H9 (cell line): ENCODE measurements at regions not wholly inside any gene's neighbourhood (a gene's known extent, or its start where the extent isn't known, plus 50 kb on each side); places are given as distances from the start of the nearest gene placed in this dataset.

Experiments
- DNase-seq: peaks from one replicate; pipeline ENCODE4 v3.0.0-alpha.2; 2017
- H2AFZ ChIP-seq: one replicate; pipeline ENCODE4 v1.6.1; 2013; ENCODE audit warnings: mild to moderate bottlenecking, low read length, control low read depth, moderate library complexity
- H2AK5ac ChIP-seq: 2 replicates; pipeline ENCODE4 v1.6.1; 2013; ENCODE audit warnings: low read length, control low read depth, mixed read lengths; ENCODE audit not compliant: insufficient read length
- H2BK120ac ChIP-seq: one replicate; pipeline ENCODE4 v1.6.1; 2013; ENCODE audit warnings: low read depth, mild to moderate bottlenecking, low read length, control low read depth, inconsistent platforms; ENCODE audit not compliant: poor library complexity, severe bottlenecking
- H2BK12ac ChIP-seq: 2 replicates; pipeline ENCODE4 v1.6.1; 2013; ENCODE audit warnings: low read length, control low read depth, mixed read lengths, low read depth; ENCODE audit not compliant: insufficient read length
- H2BK15ac ChIP-seq: 2 replicates; pipeline ENCODE4 v1.6.1; 2013; ENCODE audit warnings: low read depth, low read length, control low read depth
- H2BK20ac ChIP-seq: one replicate; pipeline ENCODE4 v1.6.1; 2013; ENCODE audit warnings: low read depth, mild to moderate bottlenecking, low read length, control low read depth, inconsistent platforms; ENCODE audit not compliant: poor library complexity, severe bottlenecking
- H2BK5ac ChIP-seq: 2 replicates; pipeline ENCODE4 v1.6.1; 2013; ENCODE audit warnings: low read length, control low read depth, mixed read lengths; ENCODE audit not compliant: insufficient read length
- H3K14ac ChIP-seq: 2 replicates; pipeline ENCODE4 v1.6.1; 2013; ENCODE audit warnings: low read length, control low read depth; ENCODE audit not compliant: insufficient read depth
- H3K18ac ChIP-seq: 2 replicates; pipeline ENCODE4 v1.6.1; 2013; ENCODE audit warnings: low read depth, mild to moderate bottlenecking, mixed read lengths, low read length, control low read depth; ENCODE audit not compliant: insufficient read length
- H3K23ac ChIP-seq: 2 replicates; pipeline ENCODE4 v1.6.1; 2013; ENCODE audit warnings: low read length, control low read depth, mixed read lengths, low read depth; ENCODE audit not compliant: insufficient read length
- H3K23me2 ChIP-seq: 2 replicates; pipeline ENCODE4 v1.6.1; 2013; ENCODE audit warnings: low read depth, mild to moderate bottlenecking, mixed read lengths, low read length, control low read depth; ENCODE audit not compliant: insufficient read length, poor library complexity, severe bottlenecking
- H3K27ac ChIP-seq: 2 replicates; pipeline ENCODE4 v1.5.1; 2013; ENCODE audit warnings: low read length, control low read depth, mixed read lengths, low read depth; ENCODE audit not compliant: insufficient read length
- H3K27me3 ChIP-seq: 2 replicates; pipeline ENCODE4 v1.6.1; 2013; ENCODE audit warnings: low read length, control low read depth, inconsistent platforms; ENCODE audit not compliant: insufficient read depth
- H3K4ac ChIP-seq: 2 replicates; pipeline ENCODE4 v1.6.1; 2013; ENCODE audit warnings: low read depth, mild to moderate bottlenecking, control low read depth, inconsistent platforms, low read length, moderate library complexity
- H3K4me1 ChIP-seq: 2 replicates; pipeline ENCODE4 v1.6.1; 2013; ENCODE audit warnings: low read length, control low read depth, inconsistent platforms; ENCODE audit not compliant: insufficient read depth
- H3K4me2 ChIP-seq: 2 replicates; pipeline ENCODE4 v1.6.1; 2013; ENCODE audit warnings: low read length, control low read depth, mixed read lengths; ENCODE audit not compliant: insufficient read length, insufficient read depth
- H3K56ac ChIP-seq: 2 replicates; pipeline ENCODE4 v1.6.1; 2013; ENCODE audit warnings: low read depth, mild to moderate bottlenecking, mixed read lengths, low read length, control low read depth; ENCODE audit not compliant: insufficient read length
- H3K79me1 ChIP-seq: 2 replicates; pipeline ENCODE4 v1.6.1; 2013; ENCODE audit warnings: low read depth, mild to moderate bottlenecking, moderate library complexity, low read length, control low read depth, inconsistent platforms; ENCODE audit not compliant: insufficient read depth, poor library complexity, severe bottlenecking
- H3K79me2 ChIP-seq: 2 replicates; pipeline ENCODE4 v1.6.1; 2013; ENCODE audit warnings: low read length, control low read depth, inconsistent platforms; ENCODE audit not compliant: insufficient read depth
- H3K9ac ChIP-seq: 2 replicates; pipeline ENCODE4 v1.6.1; 2013; ENCODE audit warnings: low read length, control low read depth, mixed read lengths; ENCODE audit not compliant: insufficient read length; ENCODE audit errors: extremely low read depth
- H3K9me3 ChIP-seq: one replicate; pipeline ENCODE4 v1.6.1; 2013; ENCODE audit warnings: low read depth, low read length, inconsistent platforms; ENCODE audit not compliant: control insufficient read depth
- H3T11ph ChIP-seq: one replicate; pipeline ENCODE4 v1.6.1; 2013; ENCODE audit warnings: mild to moderate bottlenecking, low read length, control low read depth, inconsistent platforms
- H4K20me1 ChIP-seq: one replicate; pipeline ENCODE4 v1.6.1; 2013; ENCODE audit not compliant: control insufficient read depth, insufficient read length, insufficient read depth
- H4K5ac ChIP-seq: 2 replicates; pipeline ENCODE4 v1.6.1; 2013; ENCODE audit warnings: low read depth, mild to moderate bottlenecking, mixed read lengths, low read length, control low read depth; ENCODE audit not compliant: insufficient read length
- H4K8ac ChIP-seq: replicated peaks from 2 replicates; pipeline ENCODE4 v1.6.1; 2013; ENCODE audit warnings: low read length, control low read depth, mixed read lengths, low read depth; ENCODE audit not compliant: insufficient read length
- H4K91ac ChIP-seq: 2 replicates; pipeline ENCODE4 v1.6.1; 2013; ENCODE audit warnings: low read depth, mild to moderate bottlenecking, moderate library complexity, mixed read lengths, low read length, control low read depth; ENCODE audit not compliant: insufficient read length
- H3K27ac Mint-ChIP-seq, 3 experiments: 2 replicates in 2 of 3; 3 replicates in 1 of 3; pipeline ENCODE4 v1.8.0; 2020 to 2021; ENCODE audit warnings: mixed read lengths in 3 of 3, mild to moderate bottlenecking in 1 of 3, moderate library complexity in 1 of 3
- H3K27me3 Mint-ChIP-seq: 2 replicates; pipeline ENCODE4 v1.8.0; 2021; ENCODE audit warnings: low read depth, mild to moderate bottlenecking, moderate library complexity, mixed read lengths
- H3K36me3 Mint-ChIP-seq, 3 experiments: 2 replicates in 2 of 3; 3 replicates in 1 of 3; pipeline ENCODE4 v1.8.0; 2020 to 2021; ENCODE audit warnings: low read depth in 3 of 3, mixed read lengths in 3 of 3; ENCODE audit not compliant: insufficient read depth in 1 of 3
- H3K4me1 Mint-ChIP-seq, 2 experiments: 2 replicates each; pipeline ENCODE4 v1.8.0; 2020; ENCODE audit warnings: mixed read lengths in 2 of 2
- H3K4me3 Mint-ChIP-seq, 2 experiments: 2 replicates in 1 of 2; 3 replicates in 1 of 2; pipeline ENCODE4 v1.8.0; 2020 to 2021; ENCODE audit warnings: mild to moderate bottlenecking in 2 of 2, mixed read lengths in 2 of 2, moderate library complexity in 1 of 2
- H3K9me3 Mint-ChIP-seq, 2 experiments: 2 replicates in 1 of 2; 3 replicates in 1 of 2; pipeline ENCODE4 v1.8.0; 2020; ENCODE audit warnings: mild to moderate bottlenecking in 2 of 2, mixed read lengths in 2 of 2, moderate library complexity in 1 of 2
- CTCF ChIP-seq: fragments of 200-600 bp; sonication (generic); conservative IDR thresholded peaks from 3 replicates; pipeline ENCODE4 v1.8.0; 2021; ENCODE audit warnings: antibody characterized with exemption, mild to moderate bottlenecking
- WGBS: extraction: QIAGEN DNeasy Blood & Tissue Kit; methylation state at CpG from one replicate; pipeline ENCODE4 v1.1.7; 2013; ENCODE audit warnings: missing lambda C conversion rate, low lambda C conversion rate, mixed read lengths; ENCODE audit not compliant: insufficient read length; ENCODE audit errors: extremely low coverage; 5-methylcytosine and 5-hydroxymethylcytosine counted together

- H3K9me3 Mint-ChIP-seq = peaks cover 4 to 6% of the 10 kb centered on the region in 2 experiments
- 100% methylated on average over 5 of the region's 8 CpGs for WGBS
- H3K36me3 Mint-ChIP-seq = peaks cover 0 to 10% (median 4%) of the 10 kb centered on the region in 3 experiments; a peak in 5 of 7 replicates
Observed at GRCh38 chr12:129994634-129995033, 90.8 kb upstream of the TMEM132D start.

More at GRCh38 chr12:129994634-129995033, 90.8 kb upstream of the TMEM132D start:
- H3K27me3 ChIP-seq = no peaks in the 10 kb centered on the region
- peaks cover 29 to 32% of the 10 kb centered on the region in 2 experiments for H3K4me1 Mint-ChIP-seq
- H2AFZ ChIP-seq = no peak overlapping the region
- no peaks in the 10 kb centered on the region for H3K79me1 ChIP-seq
- no peak overlapping the region for H3K23ac ChIP-seq
- no peak overlapping the region for H3K56ac ChIP-seq
- no peaks in the 10 kb centered on the region for H3K9me3 ChIP-seq
- no peak overlapping the region for H4K5ac ChIP-seq
- H3K4ac ChIP-seq = no peak overlapping the region
- H4K20me1 ChIP-seq = no peaks in the 10 kb centered on the region
- no peak overlapping the region for H2BK5ac ChIP-seq
- H3K23me2 ChIP-seq = no peaks in the 10 kb centered on the region
- H2BK15ac ChIP-seq = no peak overlapping the region
- H4K91ac ChIP-seq = no peak overlapping the region
- peaks cover 50% of the 10 kb centered on the region for H3K27me3 Mint-ChIP-seq
- H3T11ph ChIP-seq = no peak overlapping the region
- H2BK20ac ChIP-seq = no peak overlapping the region
- H3K27ac Mint-ChIP-seq = no peak overlapping the region
- H3K14ac ChIP-seq = no peak overlapping the region
- no peak for TF ChIP-seq CTCF
- no peak overlapping the region for H2AK5ac ChIP-seq
- no peaks in the 10 kb centered on the region for H3K79me2 ChIP-seq
- H2BK12ac ChIP-seq = no peak overlapping the region
- H2BK120ac ChIP-seq = no peak overlapping the region
- DNase-seq = no peak
- H3K18ac ChIP-seq = no peak overlapping the region
- H4K8ac ChIP-seq = no peak overlapping the region
- no peak overlapping the region for H3K4me2 ChIP-seq
- H3K4me1 ChIP-seq = peaks cover 10% of the 10 kb centered on the region; the same call in 1 of the 2 replicates
- no peak overlapping the region for H3K27ac ChIP-seq
- no peak overlapping the region for H3K9ac ChIP-seq
- no peak overlapping the region for H3K4me3 Mint-ChIP-seq
